H9 (cell line): ENCODE measurements at regions not wholly inside any gene's neighbourhood (a gene's known extent, or its start where the extent isn't known, plus 50 kb on each side); places are given as distances from the start of the nearest gene placed in this dataset.

Experiments
- DNase-seq: peaks from one replicate; pipeline ENCODE4 v3.0.0-alpha.2; 2017
- H2AFZ ChIP-seq: one replicate; pipeline ENCODE4 v1.6.1; 2013; ENCODE audit warnings: mild to moderate bottlenecking, low read length, control low read depth, moderate library complexity
- H2AK5ac ChIP-seq: 2 replicates; pipeline ENCODE4 v1.6.1; 2013; ENCODE audit warnings: low read length, control low read depth, mixed read lengths; ENCODE audit not compliant: insufficient read length
- H2BK120ac ChIP-seq: one replicate; pipeline ENCODE4 v1.6.1; 2013; ENCODE audit warnings: low read depth, mild to moderate bottlenecking, low read length, control low read depth, inconsistent platforms; ENCODE audit not compliant: poor library complexity, severe bottlenecking
- H2BK12ac ChIP-seq: 2 replicates; pipeline ENCODE4 v1.6.1; 2013; ENCODE audit warnings: low read length, control low read depth, mixed read lengths, low read depth; ENCODE audit not compliant: insufficient read length
- H2BK15ac ChIP-seq: 2 replicates; pipeline ENCODE4 v1.6.1; 2013; ENCODE audit warnings: low read depth, low read length, control low read depth
- H2BK20ac ChIP-seq: one replicate; pipeline ENCODE4 v1.6.1; 2013; ENCODE audit warnings: low read depth, mild to moderate bottlenecking, low read length, control low read depth, inconsistent platforms; ENCODE audit not compliant: poor library complexity, severe bottlenecking
- H2BK5ac ChIP-seq: 2 replicates; pipeline ENCODE4 v1.6.1; 2013; ENCODE audit warnings: low read length, control low read depth, mixed read lengths; ENCODE audit not compliant: insufficient read length
- H3K14ac ChIP-seq: 2 replicates; pipeline ENCODE4 v1.6.1; 2013; ENCODE audit warnings: low read length, control low read depth; ENCODE audit not compliant: insufficient read depth
- H3K18ac ChIP-seq: 2 replicates; pipeline ENCODE4 v1.6.1; 2013; ENCODE audit warnings: low read depth, mild to moderate bottlenecking, mixed read lengths, low read length, control low read depth; ENCODE audit not compliant: insufficient read length
- H3K23ac ChIP-seq: 2 replicates; pipeline ENCODE4 v1.6.1; 2013; ENCODE audit warnings: low read length, control low read depth, mixed read lengths, low read depth; ENCODE audit not compliant: insufficient read length
- H3K23me2 ChIP-seq: 2 replicates; pipeline ENCODE4 v1.6.1; 2013; ENCODE audit warnings: low read depth, mild to moderate bottlenecking, mixed read lengths, low read length, control low read depth; ENCODE audit not compliant: insufficient read length, poor library complexity, severe bottlenecking
- H3K27ac ChIP-seq: 2 replicates; pipeline ENCODE4 v1.5.1; 2013; ENCODE audit warnings: low read length, control low read depth, mixed read lengths, low read depth; ENCODE audit not compliant: insufficient read length
- H3K27me3 ChIP-seq: 2 replicates; pipeline ENCODE4 v1.6.1; 2013; ENCODE audit warnings: low read length, control low read depth, inconsistent platforms; ENCODE audit not compliant: insufficient read depth
- H3K4ac ChIP-seq: 2 replicates; pipeline ENCODE4 v1.6.1; 2013; ENCODE audit warnings: low read depth, mild to moderate bottlenecking, control low read depth, inconsistent platforms, low read length, moderate library complexity
- H3K4me1 ChIP-seq: 2 replicates; pipeline ENCODE4 v1.6.1; 2013; ENCODE audit warnings: low read length, control low read depth, inconsistent platforms; ENCODE audit not compliant: insufficient read depth
- H3K4me2 ChIP-seq: 2 replicates; pipeline ENCODE4 v1.6.1; 2013; ENCODE audit warnings: low read length, control low read depth, mixed read lengths; ENCODE audit not compliant: insufficient read length, insufficient read depth
- H3K56ac ChIP-seq: 2 replicates; pipeline ENCODE4 v1.6.1; 2013; ENCODE audit warnings: low read depth, mild to moderate bottlenecking, mixed read lengths, low read length, control low read depth; ENCODE audit not compliant: insufficient read length
- H3K79me1 ChIP-seq: 2 replicates; pipeline ENCODE4 v1.6.1; 2013; ENCODE audit warnings: low read depth, mild to moderate bottlenecking, moderate library complexity, low read length, control low read depth, inconsistent platforms; ENCODE audit not compliant: insufficient read depth, poor library complexity, severe bottlenecking
- H3K79me2 ChIP-seq: 2 replicates; pipeline ENCODE4 v1.6.1; 2013; ENCODE audit warnings: low read length, control low read depth, inconsistent platforms; ENCODE audit not compliant: insufficient read depth
- H3K9ac ChIP-seq: 2 replicates; pipeline ENCODE4 v1.6.1; 2013; ENCODE audit warnings: low read length, control low read depth, mixed read lengths; ENCODE audit not compliant: insufficient read length; ENCODE audit errors: extremely low read depth
- H3K9me3 ChIP-seq: one replicate; pipeline ENCODE4 v1.6.1; 2013; ENCODE audit warnings: low read depth, low read length, inconsistent platforms; ENCODE audit not compliant: control insufficient read depth
- H3T11ph ChIP-seq: one replicate; pipeline ENCODE4 v1.6.1; 2013; ENCODE audit warnings: mild to moderate bottlenecking, low read length, control low read depth, inconsistent platforms
- H4K20me1 ChIP-seq: one replicate; pipeline ENCODE4 v1.6.1; 2013; ENCODE audit not compliant: control insufficient read depth, insufficient read length, insufficient read depth
- H4K5ac ChIP-seq: 2 replicates; pipeline ENCODE4 v1.6.1; 2013; ENCODE audit warnings: low read depth, mild to moderate bottlenecking, mixed read lengths, low read length, control low read depth; ENCODE audit not compliant: insufficient read length
- H4K8ac ChIP-seq: replicated peaks from 2 replicates; pipeline ENCODE4 v1.6.1; 2013; ENCODE audit warnings: low read length, control low read depth, mixed read lengths, low read depth; ENCODE audit not compliant: insufficient read length
- H4K91ac ChIP-seq: 2 replicates; pipeline ENCODE4 v1.6.1; 2013; ENCODE audit warnings: low read depth, mild to moderate bottlenecking, moderate library complexity, mixed read lengths, low read length, control low read depth; ENCODE audit not compliant: insufficient read length
- H3K27ac Mint-ChIP-seq, 3 experiments: 2 replicates in 2 of 3; 3 replicates in 1 of 3; pipeline ENCODE4 v1.8.0; 2020 to 2021; ENCODE audit warnings: mixed read lengths in 3 of 3, mild to moderate bottlenecking in 1 of 3, moderate library complexity in 1 of 3
- H3K27me3 Mint-ChIP-seq: 2 replicates; pipeline ENCODE4 v1.8.0; 2021; ENCODE audit warnings: low read depth, mild to moderate bottlenecking, moderate library complexity, mixed read lengths
- H3K36me3 Mint-ChIP-seq, 3 experiments: 2 replicates in 2 of 3; 3 replicates in 1 of 3; pipeline ENCODE4 v1.8.0; 2020 to 2021; ENCODE audit warnings: low read depth in 3 of 3, mixed read lengths in 3 of 3; ENCODE audit not compliant: insufficient read depth in 1 of 3
- H3K4me1 Mint-ChIP-seq, 2 experiments: 2 replicates each; pipeline ENCODE4 v1.8.0; 2020; ENCODE audit warnings: mixed read lengths in 2 of 2
- H3K4me3 Mint-ChIP-seq, 2 experiments: 2 replicates in 1 of 2; 3 replicates in 1 of 2; pipeline ENCODE4 v1.8.0; 2020 to 2021; ENCODE audit warnings: mild to moderate bottlenecking in 2 of 2, mixed read lengths in 2 of 2, moderate library complexity in 1 of 2
- H3K9me3 Mint-ChIP-seq, 2 experiments: 2 replicates in 1 of 2; 3 replicates in 1 of 2; pipeline ENCODE4 v1.8.0; 2020; ENCODE audit warnings: mild to moderate bottlenecking in 2 of 2, mixed read lengths in 2 of 2, moderate library complexity in 1 of 2
- WGBS: extraction: QIAGEN DNeasy Blood & Tissue Kit; methylation state at CpG from one replicate; pipeline ENCODE4 v1.1.7; 2013; ENCODE audit warnings: missing lambda C conversion rate, low lambda C conversion rate, mixed read lengths; ENCODE audit not compliant: insufficient read length; ENCODE audit errors: extremely low coverage; 5-methylcytosine and 5-hydroxymethylcytosine counted together
- TF ChIP-seq, protein P1 (sequence below): fragments of 200-600 bp; sonication (generic); conservative IDR thresholded peaks from 3 replicates; pipeline ENCODE4 v1.8.0; 2021; ENCODE audit warnings: antibody characterized with exemption, mild to moderate bottlenecking

DNA sequence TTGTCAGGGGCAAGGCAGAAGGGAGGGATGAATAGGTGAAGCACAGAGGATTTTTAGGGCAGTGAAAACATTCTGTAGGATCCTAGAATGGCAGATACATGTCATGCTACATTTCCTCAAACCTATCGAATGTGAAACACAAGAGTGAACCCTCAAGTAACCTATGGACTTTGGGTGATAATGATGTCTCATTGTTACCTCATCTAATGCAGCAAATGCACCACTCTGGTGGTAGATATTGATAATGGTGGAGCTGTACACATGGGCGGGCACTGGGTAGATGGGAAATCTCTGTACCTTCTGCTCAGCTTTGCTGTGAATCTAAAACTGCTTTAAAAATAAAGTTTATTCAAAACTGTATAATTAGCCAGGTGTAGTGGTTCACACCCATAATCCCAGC lies 95.2 kb upstream of the NCK2 start:
- Histone ChIP-seq H3K18ac (no peak overlapping the region), H3K23ac (no peak overlapping the region), H3K79me1 (no peaks in the 10 kb centered on the region), H2BK15ac (no peak overlapping the region), H4K8ac (no peak overlapping the region), H3K4me1 (no peaks in the 10 kb centered on the region; the same call in 1 of the 2 replicates), H2AK5ac (no peak overlapping the region), H3K4ac (no peak overlapping the region), H2BK12ac (no peak overlapping the region), H3K27me3 (no peaks in the 10 kb centered on the region), H3K9me3 (no peaks in the 10 kb centered on the region), H2BK120ac (no peak overlapping the region), H3K14ac (no peak overlapping the region), H3K23me2 (no peaks in the 10 kb centered on the region), H3K4me2 (no peak overlapping the region), H3T11ph (no peak overlapping the region), H4K20me1 (no peaks in the 10 kb centered on the region), H3K79me2 (no peaks in the 10 kb centered on the region), H4K91ac (no peak overlapping the region), H2BK5ac (no peak overlapping the region), H3K9ac (no peak overlapping the region), H3K56ac (no peak overlapping the region), H3K27ac (no peak overlapping the region), H4K5ac (no peak overlapping the region), H2BK20ac (no peak overlapping the region), H2AFZ (no peak overlapping the region)
- WGBS: no CpG with 5 or more reads among the region's 2 CpGs
- H3K27me3 Mint-ChIP-seq: no peaks in the 10 kb centered on the region; the same call in 1 of the 2 replicates
- TF ChIP-seq, protein P1, sequence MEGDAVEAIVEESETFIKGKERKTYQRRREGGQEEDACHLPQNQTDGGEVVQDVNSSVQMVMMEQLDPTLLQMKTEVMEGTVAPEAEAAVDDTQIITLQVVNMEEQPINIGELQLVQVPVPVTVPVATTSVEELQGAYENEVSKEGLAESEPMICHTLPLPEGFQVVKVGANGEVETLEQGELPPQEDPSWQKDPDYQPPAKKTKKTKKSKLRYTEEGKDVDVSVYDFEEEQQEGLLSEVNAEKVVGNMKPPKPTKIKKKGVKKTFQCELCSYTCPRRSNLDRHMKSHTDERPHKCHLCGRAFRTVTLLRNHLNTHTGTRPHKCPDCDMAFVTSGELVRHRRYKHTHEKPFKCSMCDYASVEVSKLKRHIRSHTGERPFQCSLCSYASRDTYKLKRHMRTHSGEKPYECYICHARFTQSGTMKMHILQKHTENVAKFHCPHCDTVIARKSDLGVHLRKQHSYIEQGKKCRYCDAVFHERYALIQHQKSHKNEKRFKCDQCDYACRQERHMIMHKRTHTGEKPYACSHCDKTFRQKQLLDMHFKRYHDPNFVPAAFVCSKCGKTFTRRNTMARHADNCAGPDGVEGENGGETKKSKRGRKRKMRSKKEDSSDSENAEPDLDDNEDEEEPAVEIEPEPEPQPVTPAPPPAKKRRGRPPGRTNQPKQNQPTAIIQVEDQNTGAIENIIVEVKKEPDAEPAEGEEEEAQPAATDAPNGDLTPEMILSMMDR: no peak
- peaks cover 43 to 45% of the 10 kb centered on the region in 2 experiments for H3K4me1 Mint-ChIP-seq
- no peak overlapping the region for H3K27ac Mint-ChIP-seq
- DNase-seq: no peak
- no peak overlapping the region for H3K4me3 Mint-ChIP-seq
- H3K36me3 Mint-ChIP-seq: peaks cover 6 to 21% (median 7%) of the 10 kb centered on the region in 3 experiments
- H3K9me3 Mint-ChIP-seq: peaks cover 15 to 17% of the 10 kb centered on the region in 2 experiments
